ENCODE measurements at regions not wholly inside any gene's neighbourhood (a gene's known extent, or its start where the extent isn't known, plus 50 kb on each side); places are given as distances from the start of the nearest gene placed in this dataset.

DNA sequence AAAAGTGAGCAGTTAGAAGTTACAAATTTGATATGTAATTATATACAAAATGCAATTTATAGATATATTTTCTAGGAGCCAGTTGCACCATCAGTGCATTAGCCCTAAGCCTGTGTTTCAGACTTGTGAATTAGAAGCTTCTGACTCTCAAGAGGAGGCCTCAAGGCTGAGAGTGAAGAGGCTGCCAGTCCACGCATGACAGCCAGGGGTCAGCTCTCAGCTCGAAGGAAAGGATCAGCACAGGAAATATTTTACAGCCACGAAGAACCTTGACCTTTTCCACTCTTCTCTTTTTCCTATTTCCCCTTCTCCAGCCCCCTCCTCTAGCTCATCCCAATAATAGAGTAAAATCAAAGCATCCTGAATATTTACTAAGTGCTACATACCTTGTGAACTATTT is 642.4 kb downstream of the TRIML1 start:
- TF ChIP-seq POLR2A (IDR thresholded peaks at IDR 0.05; ENCODE audit: low read depth, low read length) (no peak), POLR2AphosphoS5 (IDR thresholded peaks at IDR 0.05; ENCODE audit: low read depth, low read length) (no peak)

All from GM12892 (cell line).